ENCODE measurements at regions not wholly inside any gene's neighbourhood (a gene's known extent, or its start where the extent isn't known, plus 50 kb on each side); places are given as distances from the start of the nearest gene placed in this dataset.

DNA sequence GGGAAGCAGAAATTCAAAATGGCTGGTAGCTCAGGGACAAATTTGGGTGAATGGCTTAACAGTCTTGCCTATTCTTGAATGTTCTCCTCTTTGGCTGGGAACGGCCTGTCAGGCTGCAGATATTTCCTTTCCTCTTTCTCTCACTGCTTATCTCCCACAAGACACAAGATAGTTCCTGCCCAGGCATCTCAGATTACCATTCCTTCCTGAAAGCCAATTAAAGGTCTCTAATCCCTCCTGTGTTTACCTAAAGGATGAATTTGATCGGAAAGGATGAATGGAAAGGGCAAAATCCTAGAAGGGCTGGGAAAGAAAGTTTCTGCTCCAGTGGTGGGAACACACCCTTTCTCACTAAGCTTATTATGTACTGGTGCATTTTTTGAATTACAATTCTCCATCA lies 95.9 kb upstream of the JAG1 start:
- no peak for DNase-seq
- no peaks in the 10 kb centered on the region for H3K36me3 ChIP-seq
- no peak for TF ChIP-seq POLR2A (IDR thresholded peaks at IDR 0.05)
- TF ChIP-seq, protein P1, sequence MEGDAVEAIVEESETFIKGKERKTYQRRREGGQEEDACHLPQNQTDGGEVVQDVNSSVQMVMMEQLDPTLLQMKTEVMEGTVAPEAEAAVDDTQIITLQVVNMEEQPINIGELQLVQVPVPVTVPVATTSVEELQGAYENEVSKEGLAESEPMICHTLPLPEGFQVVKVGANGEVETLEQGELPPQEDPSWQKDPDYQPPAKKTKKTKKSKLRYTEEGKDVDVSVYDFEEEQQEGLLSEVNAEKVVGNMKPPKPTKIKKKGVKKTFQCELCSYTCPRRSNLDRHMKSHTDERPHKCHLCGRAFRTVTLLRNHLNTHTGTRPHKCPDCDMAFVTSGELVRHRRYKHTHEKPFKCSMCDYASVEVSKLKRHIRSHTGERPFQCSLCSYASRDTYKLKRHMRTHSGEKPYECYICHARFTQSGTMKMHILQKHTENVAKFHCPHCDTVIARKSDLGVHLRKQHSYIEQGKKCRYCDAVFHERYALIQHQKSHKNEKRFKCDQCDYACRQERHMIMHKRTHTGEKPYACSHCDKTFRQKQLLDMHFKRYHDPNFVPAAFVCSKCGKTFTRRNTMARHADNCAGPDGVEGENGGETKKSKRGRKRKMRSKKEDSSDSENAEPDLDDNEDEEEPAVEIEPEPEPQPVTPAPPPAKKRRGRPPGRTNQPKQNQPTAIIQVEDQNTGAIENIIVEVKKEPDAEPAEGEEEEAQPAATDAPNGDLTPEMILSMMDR (IDR thresholded peaks at IDR 0.05) = no peak
- no peaks in the 10 kb centered on the region for H3K9me3 ChIP-seq
- no peaks in the 10 kb centered on the region for H3K4me1 ChIP-seq
- 43 to 65% (median 47%) methylated on average over 2 of the region's 2 CpGs for WGBS, 4 donors
- intact Hi-C loops (cut with DNase I) = no loop called here
- H3K27ac ChIP-seq = no peak overlapping the region
- H3K4me3 ChIP-seq = no peak overlapping the region
- no peaks in the 10 kb centered on the region for H3K27me3 ChIP-seq
- ATAC-seq = no peak

DNA sequence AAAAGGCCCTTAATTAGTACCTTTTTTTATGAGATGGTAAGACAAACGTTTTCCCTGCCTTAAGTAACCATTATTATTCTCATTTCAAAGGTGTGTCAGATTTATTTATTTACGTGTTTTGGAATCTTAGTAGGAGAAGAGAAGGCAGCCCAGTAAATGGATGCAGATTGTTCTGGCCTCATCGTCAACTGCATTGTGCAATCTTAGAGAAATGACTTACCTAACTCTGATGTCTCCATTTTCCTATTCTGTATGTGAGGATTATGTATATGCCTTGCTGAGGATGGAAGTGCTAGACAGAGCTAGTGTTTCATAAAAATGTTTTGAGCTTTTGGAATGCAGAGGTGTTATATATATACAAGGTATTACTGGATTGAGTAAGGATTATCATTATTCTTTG lies 97.0 kb upstream of the JAG1 start:
- intact Hi-C loops (cut with DNase I) = no loop called here

GRCh38 chr20:10771435-10772140 lies 97.8 kb upstream of the JAG1 start:
- 61 to 84% (median 81%) methylated on average over 1 of the region's 1 CpG for WGBS, 4 donors
- Histone ChIP-seq H3K4me3 (no peak overlapping the region), H3K4me1 (no peaks in the 10 kb centered on the region), H3K36me3 (no peaks in the 10 kb centered on the region), H3K9me3 (no peaks in the 10 kb centered on the region), H3K27me3 (no peaks in the 10 kb centered on the region), H3K27ac (no peak overlapping the region)
- no peak for TF ChIP-seq POLR2A (IDR thresholded peaks at IDR 0.05)
- TF ChIP-seq, protein P1 (IDR thresholded peaks at IDR 0.05) = no peak
- ATAC-seq = no peak
- DNase-seq = no peak
- intact Hi-C loops (cut with DNase I) = no loop called here

More for the DNA sequence above, 97.0 kb upstream of the JAG1 start:
- H3K4me1 ChIP-seq = no peaks in the 10 kb centered on the region
- H3K27ac ChIP-seq = no peak overlapping the region
- 91 to 96% (median 93%) methylated on average over 3 of the region's 3 CpGs for WGBS, 4 donors
- DNase-seq (no peak), ATAC-seq (no peak)
- H3K27me3 ChIP-seq = no peaks in the 10 kb centered on the region
- no peak overlapping the region for H3K4me3 ChIP-seq
- no peaks in the 10 kb centered on the region for H3K9me3 ChIP-seq
- no peak for TF ChIP-seq POLR2A (IDR thresholded peaks at IDR 0.05)
- TF ChIP-seq, protein P1 (IDR thresholded peaks at IDR 0.05) = no peak
- no peaks in the 10 kb centered on the region for H3K36me3 ChIP-seq

GRCh38 chr20:10774357-10774943 lies 100.7 kb upstream of the JAG1 start:
- TF ChIP-seq, protein P1 (IDR thresholded peaks at IDR 0.05) = no peak
- no peak for TF ChIP-seq POLR2A (IDR thresholded peaks at IDR 0.05)
- no peaks in the 10 kb centered on the region for H3K9me3 ChIP-seq
- no peaks in the 10 kb centered on the region for H3K27me3 ChIP-seq
- no peak overlapping the region for H3K4me3 ChIP-seq
- ATAC-seq = peak in 2 of 4 donors; percentile 38 to 46
- H3K27ac ChIP-seq = no peak overlapping the region
- H3K4me1 ChIP-seq = no peaks in the 10 kb centered on the region
- intact Hi-C loops (cut with DNase I) = no loop called here
- DNase-seq = no peak
- WGBS, 4 donors = 77 to 85% (median 78%) methylated on average over 1 of the region's 1 CpG
- H3K36me3 ChIP-seq = no peaks in the 10 kb centered on the region
